NCI-H2196 (cell line): ENCODE measurements at regions not wholly inside any gene's neighbourhood (a gene's known extent, or its start where the extent isn't known, plus 50 kb on each side); places are given as distances from the start of the nearest gene placed in this dataset.
"Not testable (repeated sequence)": the region's sequence is repeated elsewhere in the genome, so short reads cannot be mapped to it uniquely, and the experiment has no call there.

ENCODE experiments used
- DNase-seq: peaks from one replicate; lab custom pipeline; 2025; ENCODE audit not compliant: unreplicated experiment; lab: John Stamatoyannopoulos, UW

GRCh38 chrX:109874548-109874947 is 128.4 kb upstream of the TMEM164 start:
- DNase-seq = no peak

- DNase-seq = no peak
These were observed 127.1 kb upstream of the TMEM164 start for GRCh38 chrX:109875831-109876230.

GRCh38 chrX:109878236-109878635 is 124.7 kb upstream of the TMEM164 start:
- DNase-seq = no peak

- no peak for DNase-seq
These were observed 122.9 kb upstream of the TMEM164 start for GRCh38 chrX:109879991-109880390.

- no peak for DNase-seq
These were observed 122.3 kb upstream of the TMEM164 start for GRCh38 chrX:109880629-109881028.

- DNase-seq = peak; percentile 38
These were observed 116.7 kb upstream of the TMEM164 start for GRCh38 chrX:109886122-109886761.

- DNase-seq = no peak
These were observed 113.5 kb upstream of the TMEM164 start for GRCh38 chrX:109889289-109890006.

- DNase-seq = no peak
These were observed 112.6 kb upstream of the TMEM164 start for GRCh38 chrX:109890300-109890699.

GRCh38 chrX:109890910-109891502 is 111.9 kb upstream of the TMEM164 start:
- DNase-seq = peak; percentile 58

- not testable (repeated sequence) for DNase-seq
These were observed 106.9 kb upstream of the TMEM164 start for GRCh38 chrX:109896024-109896423.

- DNase-seq = no peak
These were observed 100.2 kb upstream of the TMEM164 start for GRCh38 chrX:109902665-109903064.

GRCh38 chrX:109911046-109911445 is 91.9 kb upstream of the TMEM164 start:
- no peak for DNase-seq

GRCh38 chrX:109912993-109913392 is 89.9 kb upstream of the TMEM164 start:
- DNase-seq = not testable (repeated sequence)

GRCh38 chrX:109914114-109914849 is 88.6 kb upstream of the TMEM164 start:
- no peak for DNase-seq

- DNase-seq = no peak
These were observed 84.2 kb upstream of the TMEM164 start for GRCh38 chrX:109918753-109919152.

GRCh38 chrX:109920325-109920724 is 82.6 kb upstream of the TMEM164 start:
- DNase-seq = no peak

- no peak for DNase-seq
These were observed 82.0 kb upstream of the TMEM164 start for GRCh38 chrX:109920868-109921267.

GRCh38 chrX:109922190-109922589 is 80.7 kb upstream of the TMEM164 start:
- DNase-seq = no peak

- DNase-seq = not testable (repeated sequence)
These were observed 77.9 kb upstream of the TMEM164 start for GRCh38 chrX:109925003-109925402.

GRCh38 chrX:109925656-109926055 is 77.3 kb upstream of the TMEM164 start:
- no peak for DNase-seq

GRCh38 chrX:109926118-109926517 is 76.8 kb upstream of the TMEM164 start:
- DNase-seq = no peak
